ENCODE measurements at regions not wholly inside any gene's neighbourhood (a gene's known extent, or its start where the extent isn't known, plus 50 kb on each side); places are given as distances from the start of the nearest gene placed in this dataset.

- no peak for TF ChIP-seq POLR2A (IDR thresholded peaks at IDR 0.05)
- TF ChIP-seq CTCF (IDR thresholded peaks at IDR 0.05 in 4 of 5, conservative IDR thresholded peaks at IDR 0.05 in 1 of 5) = no peak
Observed at GRCh38 chr5:160991205-160991604, 139.2 kb upstream of the ATP10B start.
